GDM1 (cell line): ENCODE measurements at regions not wholly inside any gene's neighbourhood (a gene's known extent, or its start where the extent isn't known, plus 50 kb on each side); places are given as distances from the start of the nearest gene placed in this dataset.

Experiments
- DNase-seq: peaks from one replicate; lab custom pipeline; 2025; lab: John Stamatoyannopoulos, UW

- DNase-seq, result no peak
Observed at GRCh38 chr11:110921742-110922521, 209.7 kb upstream of the ARHGAP20 start.

GRCh38 chr11:110919241-110919922 is 207.1 kb upstream of the ARHGAP20 start:
- DNase-seq, result no peak

GRCh38 chr11:110918351-110918750 is 206.1 kb upstream of the ARHGAP20 start:
- no peak for DNase-seq

DNA sequence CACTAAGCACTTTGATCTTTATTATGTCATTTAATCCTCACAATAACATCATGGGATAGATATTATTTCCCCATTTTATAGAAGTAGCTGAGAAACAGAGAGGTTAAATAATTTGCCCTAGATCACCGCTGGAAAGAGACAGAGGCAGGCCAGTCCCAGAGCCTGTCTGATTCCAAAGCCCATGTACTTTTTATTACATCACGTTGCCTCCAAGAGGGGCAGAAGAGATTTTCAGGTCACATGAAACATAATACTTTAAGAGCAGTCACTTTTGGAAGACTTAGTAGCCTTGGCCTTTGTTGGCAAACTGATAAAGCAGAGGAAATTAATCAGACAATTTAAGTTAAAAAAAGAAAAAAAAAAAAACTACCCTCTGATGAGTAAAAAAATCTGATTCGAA is 200.2 kb upstream of the ARHGAP20 start:
- no peak for DNase-seq

- DNase-seq, result no peak
Observed at GRCh38 chr11:110910384-110910783, 198.1 kb upstream of the ARHGAP20 start.

GRCh38 chr11:110909336-110909735 is 197.1 kb upstream of the ARHGAP20 start:
- DNase-seq, result no peak

DNA sequence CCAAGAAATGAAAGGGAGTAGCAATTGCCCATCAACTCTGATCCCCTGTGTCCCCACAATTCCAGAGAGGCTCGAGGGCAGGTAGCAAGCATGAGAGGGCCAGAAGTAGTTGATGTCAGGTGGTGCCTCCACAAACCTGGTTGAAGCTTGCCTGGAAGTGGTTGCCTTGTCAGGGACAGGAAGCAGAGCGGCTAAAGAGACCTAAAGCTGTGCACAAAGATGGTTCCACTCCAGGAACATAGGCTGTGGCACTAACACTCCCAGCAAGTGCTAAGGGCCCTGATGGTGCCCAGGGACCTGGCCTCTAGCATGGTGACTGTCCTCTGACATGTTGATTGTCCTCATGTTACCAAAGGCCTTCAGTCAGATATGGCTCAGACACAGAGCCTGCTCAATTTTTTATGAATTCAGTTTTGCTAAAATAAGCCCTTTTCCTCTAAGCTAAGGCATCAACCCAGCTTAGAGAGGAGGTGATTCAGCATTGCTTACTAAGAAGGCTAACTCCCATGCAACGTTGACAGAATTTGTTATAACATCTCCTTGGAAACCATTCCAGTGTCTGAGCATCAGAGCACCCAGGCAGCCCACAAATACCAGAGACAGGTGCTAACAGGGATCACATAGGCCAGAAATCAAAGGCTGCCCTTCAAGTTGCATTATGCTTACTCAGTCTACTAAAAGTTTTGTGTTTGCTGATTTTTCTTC is 196.3 kb upstream of the ARHGAP20 start:
- DNase-seq, result no peak

- peak; percentile 37 for DNase-seq
Observed at GRCh38 chr11:110907629-110908028, 195.4 kb upstream of the ARHGAP20 start.

DNA sequence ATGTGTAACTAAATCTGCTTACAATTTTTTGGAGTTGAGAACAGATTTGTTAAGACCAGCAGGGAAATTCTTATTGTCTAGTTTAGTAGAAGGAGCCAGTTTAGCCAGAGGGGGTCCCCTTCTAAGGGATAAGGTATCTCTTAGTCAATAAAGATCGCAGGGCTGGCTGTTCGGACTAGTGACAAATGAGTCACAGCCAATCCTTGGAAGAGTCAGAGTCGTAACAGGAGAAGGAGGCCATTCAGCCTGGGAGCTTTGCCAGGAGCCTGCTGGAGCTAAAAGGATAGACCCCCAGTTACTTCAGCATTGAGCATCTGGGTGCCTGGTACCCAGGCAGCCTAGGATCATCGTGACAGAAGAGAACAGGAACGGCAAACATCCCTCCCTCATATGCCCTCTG is 191.6 kb upstream of the ARHGAP20 start:
- DNase-seq, result no peak

DNA sequence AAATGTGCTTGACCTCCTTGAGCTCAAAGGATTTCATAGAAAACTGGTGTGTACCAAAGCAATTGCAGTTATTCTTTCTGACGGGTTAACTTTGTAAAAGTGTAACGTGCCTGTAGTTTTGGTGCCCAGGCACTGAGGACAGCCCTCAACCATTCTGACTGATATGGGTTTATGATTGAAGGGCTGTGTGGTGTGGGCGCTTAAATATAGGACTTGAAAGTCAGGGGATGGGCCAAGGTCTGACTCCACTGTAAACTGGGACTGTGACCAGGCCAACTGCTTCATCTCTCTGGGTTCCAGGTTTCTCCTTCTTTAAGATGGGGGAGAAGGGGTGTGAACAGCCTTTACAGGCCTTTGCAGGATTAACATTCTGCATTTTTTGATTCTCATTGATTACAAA is 191.1 kb upstream of the ARHGAP20 start:
- DNase-seq, result no peak

GRCh38 chr11:110901441-110901840 is 189.2 kb upstream of the ARHGAP20 start:
- no peak for DNase-seq

GRCh38 chr11:110900426-110900825 is 188.2 kb upstream of the ARHGAP20 start:
- no peak for DNase-seq

DNA sequence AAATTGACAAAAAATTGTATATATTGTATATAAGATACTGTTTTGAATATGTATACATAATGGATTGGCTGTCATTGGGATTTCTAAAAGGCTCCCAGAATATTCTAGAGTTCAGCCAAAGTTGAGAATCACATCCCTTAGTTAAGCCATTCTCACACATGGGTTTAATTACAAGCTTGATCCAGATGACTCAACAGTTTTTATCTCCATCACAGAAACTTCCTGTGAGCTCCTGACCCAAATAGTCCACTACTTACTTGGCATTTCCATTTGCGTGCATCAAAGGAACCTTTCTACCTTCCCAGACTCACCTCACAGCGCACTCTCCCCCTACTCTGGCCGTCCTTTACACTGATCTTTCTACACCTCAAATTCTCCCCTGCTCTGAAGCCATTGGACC is 184.8 kb upstream of the ARHGAP20 start:
- no peak for DNase-seq

- no peak for DNase-seq
Observed at GRCh38 chr11:110896358-110896757, 184.1 kb upstream of the ARHGAP20 start.

GRCh38 chr11:110894224-110894623 is 182.0 kb upstream of the ARHGAP20 start:
- DNase-seq, result no peak

GRCh38 chr11:110892741-110893285 is 180.6 kb upstream of the ARHGAP20 start:
- no peak for DNase-seq

GRCh38 chr11:110891411-110891810 is 179.2 kb upstream of the ARHGAP20 start:
- no peak for DNase-seq

GRCh38 chr11:110890995-110891394 is 178.8 kb upstream of the ARHGAP20 start:
- no peak for DNase-seq

GRCh38 chr11:110886288-110886970 is 174.2 kb upstream of the ARHGAP20 start:
- no peak for DNase-seq

- DNase-seq, result no peak
Observed at GRCh38 chr11:110883256-110883655, 171.0 kb upstream of the ARHGAP20 start.

DNA sequence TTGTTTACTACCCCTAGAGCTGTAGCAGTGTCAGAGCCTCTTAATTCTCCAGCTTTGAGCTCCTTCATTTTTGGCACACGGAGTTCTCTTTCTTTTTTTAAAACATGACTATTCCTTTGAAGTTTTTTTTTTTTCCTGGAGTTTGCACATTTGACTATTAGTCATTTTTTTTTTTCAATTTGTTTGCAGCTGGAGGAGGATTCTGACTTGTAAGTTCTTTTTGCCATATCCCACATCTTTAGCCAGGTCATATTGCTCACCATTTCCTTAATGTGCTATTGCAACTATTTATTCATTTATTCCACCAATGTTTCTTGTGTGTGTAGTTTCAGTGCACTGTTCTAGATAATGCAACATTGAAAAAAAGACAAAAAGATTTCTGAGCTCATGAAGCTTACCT is 166.3 kb upstream of the ARHGAP20 start:
- no peak for DNase-seq

GRCh38 chr11:110874437-110875030 is 162.3 kb upstream of the ARHGAP20 start:
- DNase-seq, result no peak
